ENCODE measurements at regions not wholly inside any gene's neighbourhood (a gene's known extent, or its start where the extent isn't known, plus 50 kb on each side); places are given as distances from the start of the nearest gene placed in this dataset.

GRCh38 chr6:8578006-8578405, 142.7 kb upstream of the SLC35B3 start:
- intact Hi-C loops (cut with micrococcal nuclease), result no loop called here
- no peaks in the 10 kb centered on the region for H3K4me1 Mint-ChIP-seq (ENCODE audit: low read depth)
- H3K4me3 Mint-ChIP-seq, result no peak overlapping the region
- H3K27ac Mint-ChIP-seq, result no peak overlapping the region
- no peaks in the 10 kb centered on the region for H3K27me3 Mint-ChIP-seq
- H3K36me3 Mint-ChIP-seq (ENCODE audit: low read depth), result no peaks in the 10 kb centered on the region
- H3K9me3 Mint-ChIP-seq, result no peaks in the 10 kb centered on the region

GRCh38 chr6:8574749-8575468, 139.6 kb upstream of the SLC35B3 start:
- no peaks in the 10 kb centered on the region for H3K4me1 Mint-ChIP-seq (ENCODE audit: low read depth)
- H3K4me3 Mint-ChIP-seq, result no peak overlapping the region
- H3K27me3 Mint-ChIP-seq, result no peaks in the 10 kb centered on the region
- intact Hi-C loops (cut with micrococcal nuclease), result no loop called here
- H3K27ac Mint-ChIP-seq, result no peak overlapping the region
- H3K9me3 Mint-ChIP-seq, result no peaks in the 10 kb centered on the region
- no peaks in the 10 kb centered on the region for H3K36me3 Mint-ChIP-seq (ENCODE audit: low read depth)

- intact Hi-C loops (cut with micrococcal nuclease), result no loop called here
- Mint-ChIP-seq H3K9me3 (peaks cover under 1% of the 10 kb centered on the region), H3K4me1 (ENCODE audit: low read depth) (no peaks in the 10 kb centered on the region), H3K4me3 (no peak overlapping the region), H3K27me3 (no peaks in the 10 kb centered on the region), H3K27ac (no peak overlapping the region), H3K36me3 (ENCODE audit: low read depth) (no peaks in the 10 kb centered on the region)
Measured at GRCh38 chr6:8574311-8574710, 139.0 kb upstream of the SLC35B3 start.

- no peak overlapping the region for H3K4me3 Mint-ChIP-seq
- intact Hi-C loops (cut with micrococcal nuclease), result no loop called here
- H3K27ac Mint-ChIP-seq, result no peak overlapping the region
- H3K9me3 Mint-ChIP-seq, result peaks cover 9% of the 10 kb centered on the region
- H3K36me3 Mint-ChIP-seq (ENCODE audit: low read depth), result no peaks in the 10 kb centered on the region
- H3K4me1 Mint-ChIP-seq (ENCODE audit: low read depth), result no peaks in the 10 kb centered on the region
- H3K27me3 Mint-ChIP-seq, result no peaks in the 10 kb centered on the region
Measured at GRCh38 chr6:8570256-8570920, 135.0 kb upstream of the SLC35B3 start.

GRCh38 chr6:8562125-8562524, 126.8 kb upstream of the SLC35B3 start:
- intact Hi-C loops (cut with micrococcal nuclease), result no loop called here
- no peaks in the 10 kb centered on the region for H3K27me3 Mint-ChIP-seq
- no peaks in the 10 kb centered on the region for H3K36me3 Mint-ChIP-seq (ENCODE audit: low read depth)
- H3K9me3 Mint-ChIP-seq, result no peaks in the 10 kb centered on the region
- H3K4me1 Mint-ChIP-seq (ENCODE audit: low read depth), result no peaks in the 10 kb centered on the region
- H3K4me3 Mint-ChIP-seq, result no peak overlapping the region
- no peak overlapping the region for H3K27ac Mint-ChIP-seq

- no peak overlapping the region for H3K4me3 Mint-ChIP-seq
Measured at GRCh38 chr6:8558953-8559352, 123.6 kb upstream of the SLC35B3 start.

GRCh38 chr6:8557014-8557748, 121.8 kb upstream of the SLC35B3 start:
- Mint-ChIP-seq H3K4me1 (ENCODE audit: low read depth) (no peaks in the 10 kb centered on the region), H3K27ac (no peak overlapping the region), H3K36me3 (ENCODE audit: low read depth) (no peaks in the 10 kb centered on the region), H3K9me3 (no peaks in the 10 kb centered on the region), H3K27me3 (no peaks in the 10 kb centered on the region), H3K4me3 (no peak overlapping the region)
- intact Hi-C loops (cut with micrococcal nuclease), result no loop called here

More at GRCh38 chr6:8558953-8559352, 123.6 kb upstream of the SLC35B3 start:
- no peaks in the 10 kb centered on the region for H3K4me1 Mint-ChIP-seq (ENCODE audit: low read depth)
- H3K27me3 Mint-ChIP-seq, result no peaks in the 10 kb centered on the region
- intact Hi-C loops (cut with micrococcal nuclease), result no loop called here
- H3K36me3 Mint-ChIP-seq (ENCODE audit: low read depth), result no peaks in the 10 kb centered on the region
- no peak overlapping the region for H3K27ac Mint-ChIP-seq
- H3K9me3 Mint-ChIP-seq, result no peaks in the 10 kb centered on the region

GRCh38 chr6:8556370-8557013, 121.1 kb upstream of the SLC35B3 start:
- Mint-ChIP-seq H3K27me3 (no peaks in the 10 kb centered on the region), H3K4me3 (no peak overlapping the region), H3K4me1 (ENCODE audit: low read depth) (no peaks in the 10 kb centered on the region), H3K27ac (no peak overlapping the region), H3K36me3 (ENCODE audit: low read depth) (no peaks in the 10 kb centered on the region), H3K9me3 (no peaks in the 10 kb centered on the region)
- intact Hi-C loops (cut with micrococcal nuclease), result no loop called here

- Mint-ChIP-seq H3K4me3 (no peak overlapping the region), H3K27ac (no peak overlapping the region), H3K27me3 (no peaks in the 10 kb centered on the region), H3K36me3 (ENCODE audit: low read depth) (no peaks in the 10 kb centered on the region), H3K4me1 (ENCODE audit: low read depth) (no peaks in the 10 kb centered on the region), H3K9me3 (no peaks in the 10 kb centered on the region)
- intact Hi-C loops (cut with micrococcal nuclease), result no loop called here
Measured at GRCh38 chr6:8551993-8552392, 116.6 kb upstream of the SLC35B3 start.

GRCh38 chr6:8551386-8551785, 116.0 kb upstream of the SLC35B3 start:
- Mint-ChIP-seq H3K9me3 (no peaks in the 10 kb centered on the region), H3K4me3 (no peak overlapping the region), H3K27ac (no peak overlapping the region), H3K36me3 (ENCODE audit: low read depth) (no peaks in the 10 kb centered on the region), H3K27me3 (no peaks in the 10 kb centered on the region), H3K4me1 (ENCODE audit: low read depth) (no peaks in the 10 kb centered on the region)
- intact Hi-C loops (cut with micrococcal nuclease), result no loop called here

GRCh38 chr6:8549074-8549790, 113.9 kb upstream of the SLC35B3 start:
- H3K36me3 Mint-ChIP-seq (ENCODE audit: low read depth), result no peaks in the 10 kb centered on the region
- H3K4me1 Mint-ChIP-seq (ENCODE audit: low read depth), result no peaks in the 10 kb centered on the region
- H3K4me3 Mint-ChIP-seq, result no peak overlapping the region
- intact Hi-C loops (cut with micrococcal nuclease), result no loop called here
- H3K27ac Mint-ChIP-seq, result no peak overlapping the region
- no peaks in the 10 kb centered on the region for H3K27me3 Mint-ChIP-seq
- H3K9me3 Mint-ChIP-seq, result no peaks in the 10 kb centered on the region

- no peaks in the 10 kb centered on the region for H3K9me3 Mint-ChIP-seq
- H3K4me3 Mint-ChIP-seq, result no peak overlapping the region
- H3K27ac Mint-ChIP-seq, result no peak overlapping the region
- intact Hi-C loops (cut with micrococcal nuclease), result no loop called here
- no peaks in the 10 kb centered on the region for H3K4me1 Mint-ChIP-seq (ENCODE audit: low read depth)
- no peaks in the 10 kb centered on the region for H3K36me3 Mint-ChIP-seq (ENCODE audit: low read depth)
- H3K27me3 Mint-ChIP-seq, result no peaks in the 10 kb centered on the region
Measured at GRCh38 chr6:8546496-8546895, 111.2 kb upstream of the SLC35B3 start.

GRCh38 chr6:8545336-8545735, 110.0 kb upstream of the SLC35B3 start:
- Mint-ChIP-seq H3K4me3 (no peak overlapping the region), H3K27me3 (no peaks in the 10 kb centered on the region), H3K4me1 (ENCODE audit: low read depth) (no peaks in the 10 kb centered on the region), H3K36me3 (ENCODE audit: low read depth) (no peaks in the 10 kb centered on the region), H3K27ac (no peak overlapping the region), H3K9me3 (peaks cover 9% of the 10 kb centered on the region)
- intact Hi-C loops (cut with micrococcal nuclease), result no loop called here
